ENCODE measurements at regions not wholly inside any gene's neighbourhood (a gene's known extent, or its start where the extent isn't known, plus 50 kb on each side); places are given as distances from the start of the nearest gene placed in this dataset.

DNA sequence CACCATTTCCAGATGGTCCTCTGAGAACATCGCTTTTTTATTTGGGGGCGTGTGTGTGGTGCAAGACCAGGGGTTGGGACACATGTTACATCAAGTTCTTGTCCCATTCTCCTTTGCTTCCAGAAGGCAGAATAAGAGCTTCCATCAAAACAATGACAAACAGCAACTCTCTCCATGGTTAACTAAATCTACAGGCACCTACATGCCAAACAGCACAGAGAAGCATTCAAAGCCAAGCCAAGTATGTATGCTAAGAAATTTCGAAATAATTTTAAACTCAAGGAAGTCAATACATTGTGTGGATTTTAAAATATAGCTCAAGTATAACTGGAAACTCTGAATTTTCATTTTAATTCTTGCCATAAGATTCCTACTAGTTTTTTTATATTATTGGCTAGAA lies 105.6 kb downstream of the SEC61B start:
- no peak for DNase-seq (ENCODE audit: low read depth)

- DNase-seq (ENCODE audit: low read depth): no peak
Measured at GRCh38 chr9:99335280-99335679, 113.2 kb downstream of the SEC61B start.

DNA sequence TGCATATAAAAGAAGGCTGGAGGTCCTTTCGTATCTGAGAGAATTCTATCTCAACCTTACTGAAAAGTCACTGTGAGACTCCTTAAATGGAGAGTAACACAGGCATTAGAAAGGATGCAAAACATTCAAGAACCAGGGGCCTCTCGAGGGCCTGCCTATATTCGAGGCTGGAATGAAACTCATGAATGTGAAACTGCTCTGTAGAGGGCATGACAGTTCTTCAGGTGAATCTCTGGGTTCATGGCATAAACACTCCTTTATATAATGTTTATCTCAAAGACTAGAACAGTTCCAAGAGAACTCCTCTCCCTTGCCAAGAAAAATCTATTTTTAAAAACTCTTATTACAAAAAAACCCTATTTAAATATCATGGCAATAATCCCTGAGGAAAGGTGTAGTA lies 113.9 kb downstream of the SEC61B start:
- no peak for DNase-seq (ENCODE audit: low read depth)

DNA sequence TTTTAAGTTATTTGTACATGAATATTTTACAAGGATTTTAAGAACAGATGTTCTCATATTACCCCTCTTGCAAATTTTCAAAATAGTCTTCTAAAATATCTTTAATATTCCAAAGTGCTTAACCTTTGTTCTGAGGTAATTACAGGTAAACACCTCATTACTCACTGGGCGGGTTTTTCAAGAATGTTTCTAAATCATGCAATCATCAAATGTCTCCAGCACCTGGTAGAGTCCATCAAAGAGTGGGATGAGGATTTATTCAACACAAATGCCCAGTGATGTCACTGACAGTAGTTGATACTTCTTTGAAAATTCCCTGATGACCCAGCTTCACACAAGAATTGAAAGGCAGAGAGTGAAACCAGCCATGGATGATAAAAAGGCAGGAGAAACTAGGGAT lies 114.4 kb downstream of the SEC61B start:
- DNase-seq (ENCODE audit: low read depth): no peak

DNA sequence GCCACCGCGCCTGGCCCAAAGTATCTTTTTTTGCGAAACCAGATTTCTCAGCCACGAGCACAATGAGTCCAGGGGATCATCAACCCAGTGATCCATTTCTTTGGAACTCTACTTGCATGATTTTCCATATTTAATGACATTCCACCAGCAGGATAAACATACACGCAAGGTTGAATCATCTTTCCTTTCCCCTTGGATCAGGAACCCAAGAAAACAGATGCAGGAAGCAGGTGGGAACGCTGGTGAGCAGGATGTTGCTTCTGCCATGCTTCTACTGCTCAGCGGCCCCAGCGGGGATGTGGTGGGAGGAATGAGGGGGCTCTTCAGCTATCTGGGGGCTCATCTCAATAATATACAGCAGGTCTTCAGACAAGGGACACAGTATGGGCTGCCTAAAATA lies 118.2 kb downstream of the SEC61B start:
- no peak for DNase-seq (ENCODE audit: low read depth)

DNA sequence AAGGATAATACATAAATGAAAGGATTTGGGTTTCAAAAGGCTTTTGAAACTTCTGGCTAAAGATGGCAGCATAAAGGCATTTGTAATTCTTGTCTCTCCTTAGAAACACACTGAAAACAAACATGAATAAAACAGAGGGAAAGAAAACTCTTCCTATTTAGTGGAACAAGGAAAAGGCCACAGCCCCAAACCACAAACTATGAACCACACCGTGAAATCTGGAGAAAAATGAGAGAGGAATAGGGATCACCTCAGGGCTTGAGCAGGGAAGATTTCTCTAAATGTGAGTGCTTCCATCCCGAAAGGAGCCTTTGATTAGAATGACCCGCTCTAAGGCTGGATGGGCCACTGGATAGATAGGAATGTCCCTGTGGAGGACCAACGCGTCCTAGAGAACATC lies 119.6 kb downstream of the SEC61B start:
- DNase-seq (ENCODE audit: low read depth): no peak

DNA sequence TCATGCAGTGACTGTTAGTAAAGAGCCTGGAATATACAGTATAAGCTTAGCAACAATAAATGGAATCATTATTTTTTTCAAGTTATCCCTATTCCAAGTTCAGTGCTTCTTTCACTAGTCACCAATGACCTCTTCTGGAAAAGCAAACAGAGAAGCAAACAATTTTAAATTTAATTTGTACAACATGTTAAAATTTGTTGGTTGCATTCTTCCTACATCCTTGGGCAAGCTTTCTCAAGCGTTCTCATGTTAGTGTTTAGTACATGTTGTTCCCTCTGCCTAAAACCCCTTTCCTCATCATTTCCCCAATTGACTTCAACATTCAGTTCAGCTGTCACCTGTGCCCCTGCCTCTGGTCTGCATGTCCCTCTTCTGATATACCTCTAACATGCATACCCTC lies 123.4 kb downstream of the SEC61B start:
- DNase-seq (ENCODE audit: low read depth): no peak

DNA sequence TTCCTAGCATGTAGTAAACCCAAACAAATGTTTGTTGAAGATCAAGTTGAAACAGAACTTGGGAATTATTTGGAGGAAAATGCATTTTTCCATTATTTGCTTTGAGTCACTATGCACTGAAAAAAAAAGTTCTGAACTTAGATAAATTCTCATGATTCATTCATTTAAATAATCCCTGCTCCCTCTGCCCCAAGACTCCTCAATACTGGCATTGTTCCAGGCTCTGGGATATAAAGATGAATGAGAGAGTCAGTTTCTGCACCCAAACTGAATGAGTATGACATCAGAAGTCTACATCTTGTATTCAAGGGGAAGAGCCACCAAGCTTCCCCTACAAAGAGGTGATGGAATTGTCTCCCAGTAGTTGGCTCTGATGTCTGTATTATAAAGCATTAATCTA lies 123.9 kb downstream of the SEC61B start:
- DNase-seq (ENCODE audit: low read depth): no peak

GRCh38 chr9:99347568-99347967 lies 125.5 kb downstream of the SEC61B start:
- DNase-seq (ENCODE audit: low read depth): no peak

GRCh38 chr9:99348289-99348688 lies 126.2 kb downstream of the SEC61B start:
- no peak for DNase-seq (ENCODE audit: low read depth)

DNA sequence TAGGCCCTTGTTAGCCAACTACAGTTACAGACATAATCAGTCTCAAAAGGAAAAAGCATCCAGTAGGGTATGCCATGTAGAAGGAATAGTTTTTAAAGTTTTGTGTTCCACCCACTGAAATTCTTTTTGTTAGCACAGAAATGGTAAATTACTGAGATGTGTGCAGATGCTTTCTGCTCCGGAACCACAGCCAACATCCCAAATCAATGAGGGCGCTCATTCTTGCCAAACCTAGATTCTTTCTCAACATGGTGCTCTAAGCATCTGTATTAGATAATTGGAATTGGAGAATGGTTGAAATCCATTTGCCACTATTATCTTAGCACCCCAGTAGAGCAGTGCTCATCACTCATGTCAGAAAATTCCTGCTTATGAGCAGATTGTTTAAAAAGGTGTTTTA lies 127.8 kb downstream of the SEC61B start:
- DNase-seq (ENCODE audit: low read depth): no peak

GRCh38 chr9:99350461-99350860 lies 128.4 kb downstream of the SEC61B start:
- no peak for DNase-seq (ENCODE audit: low read depth)

DNA sequence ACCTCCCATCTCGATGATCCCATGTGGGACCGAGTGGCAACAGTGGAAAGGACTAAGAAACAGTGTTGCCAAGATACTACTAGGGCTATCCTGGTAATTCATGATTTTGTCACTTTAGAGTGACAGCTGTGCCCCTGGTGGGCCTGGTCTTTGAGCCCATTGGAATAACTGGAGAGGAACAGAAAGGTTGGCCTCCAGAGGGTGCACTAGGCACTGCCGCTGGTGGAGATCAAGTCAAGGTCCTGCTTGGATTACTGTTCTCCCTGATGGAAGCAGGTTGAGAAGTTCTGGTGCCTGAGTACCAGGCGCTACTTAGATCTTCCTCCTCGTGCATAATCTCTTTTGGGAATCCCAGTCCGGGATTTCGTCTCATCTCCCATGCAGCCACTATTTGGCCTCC lies 129.6 kb downstream of the SEC61B start:
- no peak for DNase-seq (ENCODE audit: low read depth)

DNA sequence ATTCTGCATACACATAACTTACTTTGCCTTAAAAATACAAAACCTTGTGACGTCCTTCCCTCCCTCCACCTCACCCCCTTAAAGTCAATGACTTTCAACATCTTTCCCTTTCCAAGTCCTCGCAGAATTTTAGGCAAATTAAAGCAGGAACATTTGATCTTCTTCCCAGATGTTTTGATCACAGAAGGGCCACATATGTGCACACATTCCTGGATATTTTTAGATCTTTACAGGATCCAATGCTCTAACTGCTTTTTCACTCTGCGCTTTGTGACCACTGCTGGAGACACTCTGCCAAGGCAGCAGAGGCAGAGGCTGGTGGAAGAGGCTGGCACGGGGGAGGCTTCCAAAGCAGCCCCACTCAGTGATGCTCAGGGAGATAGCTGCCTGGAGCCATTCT lies 130.7 kb downstream of the SEC61B start:
- no peak for DNase-seq (ENCODE audit: low read depth)

GRCh38 chr9:99353408-99353807 lies 131.3 kb downstream of the SEC61B start:
- DNase-seq (ENCODE audit: low read depth): no peak

- DNase-seq (ENCODE audit: low read depth): no peak
Measured at GRCh38 chr9:99354104-99354503, 132.0 kb downstream of the SEC61B start.

DNA sequence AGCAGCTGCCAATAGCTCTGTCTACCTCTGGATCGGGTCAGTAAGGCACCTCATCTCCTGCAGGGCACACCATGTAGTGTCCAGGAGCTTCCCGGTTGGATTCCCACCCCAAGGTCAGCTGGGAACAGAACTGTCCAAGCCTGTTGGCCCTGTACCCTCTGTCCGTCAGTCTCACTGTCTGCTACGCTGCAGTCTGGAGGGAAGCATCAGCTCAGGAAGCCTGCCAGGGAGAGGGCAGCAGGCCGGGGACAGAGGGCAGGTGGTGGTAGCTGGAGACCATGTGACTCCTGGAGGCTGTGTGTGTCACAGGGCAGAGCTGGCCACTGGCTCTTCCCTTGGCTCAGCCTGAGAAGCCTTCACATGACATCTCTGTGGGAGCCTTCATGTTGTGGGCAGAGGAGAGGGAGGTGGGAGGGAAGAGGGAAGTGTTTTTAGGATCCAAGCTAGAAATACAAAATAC lies 134.5 kb downstream of the SEC61B start:
- DNase-seq (ENCODE audit: low read depth): no peak

DNA sequence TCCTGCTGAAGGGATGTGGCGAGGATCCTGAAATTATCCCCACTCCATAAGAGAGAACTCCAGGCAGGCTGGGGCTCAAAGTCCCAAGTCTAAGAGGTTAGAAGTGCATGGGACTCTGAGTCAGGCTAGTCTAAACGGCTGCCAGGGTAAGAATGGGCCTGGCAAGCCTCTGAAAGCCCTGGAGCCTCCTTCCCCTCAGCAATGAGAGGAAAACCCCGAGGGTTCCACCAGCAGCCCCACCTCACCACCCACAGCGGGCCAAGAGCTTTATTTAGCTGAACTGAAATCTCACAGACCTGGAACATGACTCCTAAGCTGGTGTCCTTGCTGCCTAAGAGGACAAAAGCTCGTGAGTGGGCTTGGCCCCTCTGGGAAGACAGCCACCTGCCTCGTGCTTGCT lies 135.5 kb downstream of the SEC61B start:
- no peak for DNase-seq (ENCODE audit: low read depth)

- no peak for DNase-seq (ENCODE audit: low read depth)
Measured at GRCh38 chr9:99358668-99359067, 136.6 kb downstream of the SEC61B start.

- no peak for DNase-seq (ENCODE audit: low read depth)
Measured at GRCh38 chr9:99359336-99359735, 137.3 kb downstream of the SEC61B start.

DNA sequence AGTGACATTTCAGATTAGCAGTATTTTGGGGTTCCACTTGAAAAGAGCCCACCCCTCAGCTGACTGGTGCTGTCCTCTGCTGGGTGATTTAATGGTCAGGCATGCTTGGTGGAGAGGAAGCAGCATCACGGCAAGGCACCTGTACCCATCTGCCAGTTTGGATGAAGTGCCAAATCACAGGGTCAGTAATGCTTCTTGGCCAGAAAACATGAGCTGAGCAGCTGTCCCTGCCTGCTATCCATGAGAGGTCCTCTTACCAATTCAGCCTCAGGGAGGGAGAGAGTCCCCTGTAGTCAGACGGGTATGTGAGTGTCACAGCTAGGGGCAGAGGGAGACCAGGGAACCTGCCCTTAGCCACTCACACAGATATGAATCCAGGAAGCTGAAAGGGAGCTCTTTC lies 137.9 kb downstream of the SEC61B start:
- no peak for DNase-seq (ENCODE audit: low read depth)

DNA sequence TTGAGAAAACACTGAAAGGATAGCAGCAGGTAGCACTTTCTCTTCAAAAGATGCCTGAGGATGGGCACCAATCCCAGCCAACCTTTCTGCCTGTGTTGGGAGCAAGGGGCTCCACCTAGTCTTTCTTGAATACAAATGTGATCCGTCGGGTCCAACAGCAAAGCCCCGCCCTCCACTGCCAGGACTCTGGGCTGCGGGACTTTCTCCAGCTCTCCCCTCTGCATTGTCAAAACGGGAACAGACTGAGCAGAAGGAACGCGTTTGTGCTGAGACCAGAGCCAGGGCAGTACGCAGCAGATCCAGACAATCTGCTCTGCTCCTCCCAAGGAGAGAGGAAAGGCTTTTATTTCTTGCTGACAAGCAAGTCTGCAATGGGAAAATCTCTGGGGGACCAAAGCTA lies 139.7 kb downstream of the SEC61B start:
- DNase-seq (ENCODE audit: low read depth): no peak

DNA sequence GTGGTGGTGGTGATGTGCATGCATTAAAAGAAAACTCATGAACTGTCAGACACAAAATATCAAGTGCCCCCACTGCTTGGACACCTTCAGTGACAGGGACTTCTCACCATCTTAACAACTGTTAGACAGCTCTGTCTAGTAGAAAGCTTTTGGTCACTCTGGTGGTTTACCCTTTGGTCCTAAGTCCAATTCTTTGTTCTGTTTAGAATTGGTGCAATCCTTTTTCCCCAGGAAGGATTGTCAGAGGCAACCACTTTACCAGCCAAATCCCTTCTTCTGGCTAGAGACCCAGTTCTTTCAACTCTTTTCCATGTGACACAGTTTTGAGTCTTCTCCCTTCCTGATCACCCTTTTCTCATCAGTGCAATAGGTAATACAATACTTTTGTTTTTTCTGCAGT lies 140.2 kb downstream of the SEC61B start:
- DNase-seq (ENCODE audit: low read depth): no peak

DNA sequence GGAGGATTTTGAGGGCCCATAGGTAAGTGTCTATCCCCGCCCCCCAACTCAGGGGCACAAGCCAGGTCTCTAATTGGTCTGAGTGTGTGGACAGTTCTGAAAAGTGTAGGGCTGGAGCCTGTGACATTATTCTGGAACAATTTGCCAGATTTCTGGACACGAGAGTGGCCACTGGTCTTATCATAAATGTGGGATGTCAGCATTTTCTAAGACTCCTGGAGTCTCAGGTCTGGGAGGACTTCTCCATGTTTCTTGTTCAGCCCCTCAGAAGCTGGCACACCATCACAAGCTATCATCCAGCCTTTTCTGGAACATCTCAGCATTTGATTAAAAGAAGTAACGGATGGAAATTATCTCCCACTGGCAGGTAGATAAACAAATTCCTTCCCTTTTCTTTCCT lies 141.4 kb downstream of the SEC61B start:
- no peak for DNase-seq (ENCODE audit: low read depth)
